H9 (cell line): ENCODE measurements at regions not wholly inside any gene's neighbourhood (a gene's known extent, or its start where the extent isn't known, plus 50 kb on each side); places are given as distances from the start of the nearest gene placed in this dataset.

Source experiments
- DNase-seq: peaks from one replicate; pipeline ENCODE4 v3.0.0-alpha.2; 2017
- H2AFZ ChIP-seq: one replicate; pipeline ENCODE4 v1.6.1; 2013; ENCODE audit warnings: mild to moderate bottlenecking, low read length, control low read depth, moderate library complexity
- H2AK5ac ChIP-seq: 2 replicates; pipeline ENCODE4 v1.6.1; 2013; ENCODE audit warnings: low read length, control low read depth, mixed read lengths; ENCODE audit not compliant: insufficient read length
- H2BK120ac ChIP-seq: one replicate; pipeline ENCODE4 v1.6.1; 2013; ENCODE audit warnings: low read depth, mild to moderate bottlenecking, low read length, control low read depth, inconsistent platforms; ENCODE audit not compliant: poor library complexity, severe bottlenecking
- H2BK12ac ChIP-seq: 2 replicates; pipeline ENCODE4 v1.6.1; 2013; ENCODE audit warnings: low read length, control low read depth, mixed read lengths, low read depth; ENCODE audit not compliant: insufficient read length
- H2BK15ac ChIP-seq: 2 replicates; pipeline ENCODE4 v1.6.1; 2013; ENCODE audit warnings: low read depth, low read length, control low read depth
- H2BK20ac ChIP-seq: one replicate; pipeline ENCODE4 v1.6.1; 2013; ENCODE audit warnings: low read depth, mild to moderate bottlenecking, low read length, control low read depth, inconsistent platforms; ENCODE audit not compliant: poor library complexity, severe bottlenecking
- H2BK5ac ChIP-seq: 2 replicates; pipeline ENCODE4 v1.6.1; 2013; ENCODE audit warnings: low read length, control low read depth, mixed read lengths; ENCODE audit not compliant: insufficient read length
- H3K14ac ChIP-seq: 2 replicates; pipeline ENCODE4 v1.6.1; 2013; ENCODE audit warnings: low read length, control low read depth; ENCODE audit not compliant: insufficient read depth
- H3K18ac ChIP-seq: 2 replicates; pipeline ENCODE4 v1.6.1; 2013; ENCODE audit warnings: low read depth, mild to moderate bottlenecking, mixed read lengths, low read length, control low read depth; ENCODE audit not compliant: insufficient read length
- H3K23ac ChIP-seq: 2 replicates; pipeline ENCODE4 v1.6.1; 2013; ENCODE audit warnings: low read length, control low read depth, mixed read lengths, low read depth; ENCODE audit not compliant: insufficient read length
- H3K23me2 ChIP-seq: 2 replicates; pipeline ENCODE4 v1.6.1; 2013; ENCODE audit warnings: low read depth, mild to moderate bottlenecking, mixed read lengths, low read length, control low read depth; ENCODE audit not compliant: insufficient read length, poor library complexity, severe bottlenecking
- H3K27ac ChIP-seq: 2 replicates; pipeline ENCODE4 v1.5.1; 2013; ENCODE audit warnings: low read length, control low read depth, mixed read lengths, low read depth; ENCODE audit not compliant: insufficient read length
- H3K27me3 ChIP-seq: 2 replicates; pipeline ENCODE4 v1.6.1; 2013; ENCODE audit warnings: low read length, control low read depth, inconsistent platforms; ENCODE audit not compliant: insufficient read depth
- H3K4ac ChIP-seq: 2 replicates; pipeline ENCODE4 v1.6.1; 2013; ENCODE audit warnings: low read depth, mild to moderate bottlenecking, control low read depth, inconsistent platforms, low read length, moderate library complexity
- H3K4me1 ChIP-seq: 2 replicates; pipeline ENCODE4 v1.6.1; 2013; ENCODE audit warnings: low read length, control low read depth, inconsistent platforms; ENCODE audit not compliant: insufficient read depth
- H3K4me2 ChIP-seq: 2 replicates; pipeline ENCODE4 v1.6.1; 2013; ENCODE audit warnings: low read length, control low read depth, mixed read lengths; ENCODE audit not compliant: insufficient read length, insufficient read depth
- H3K56ac ChIP-seq: 2 replicates; pipeline ENCODE4 v1.6.1; 2013; ENCODE audit warnings: low read depth, mild to moderate bottlenecking, mixed read lengths, low read length, control low read depth; ENCODE audit not compliant: insufficient read length
- H3K79me1 ChIP-seq: 2 replicates; pipeline ENCODE4 v1.6.1; 2013; ENCODE audit warnings: low read depth, mild to moderate bottlenecking, moderate library complexity, low read length, control low read depth, inconsistent platforms; ENCODE audit not compliant: insufficient read depth, poor library complexity, severe bottlenecking
- H3K79me2 ChIP-seq: 2 replicates; pipeline ENCODE4 v1.6.1; 2013; ENCODE audit warnings: low read length, control low read depth, inconsistent platforms; ENCODE audit not compliant: insufficient read depth
- H3K9ac ChIP-seq: 2 replicates; pipeline ENCODE4 v1.6.1; 2013; ENCODE audit warnings: low read length, control low read depth, mixed read lengths; ENCODE audit not compliant: insufficient read length; ENCODE audit errors: extremely low read depth
- H3K9me3 ChIP-seq: one replicate; pipeline ENCODE4 v1.6.1; 2013; ENCODE audit warnings: low read depth, low read length, inconsistent platforms; ENCODE audit not compliant: control insufficient read depth
- H3T11ph ChIP-seq: one replicate; pipeline ENCODE4 v1.6.1; 2013; ENCODE audit warnings: mild to moderate bottlenecking, low read length, control low read depth, inconsistent platforms
- H4K20me1 ChIP-seq: one replicate; pipeline ENCODE4 v1.6.1; 2013; ENCODE audit not compliant: control insufficient read depth, insufficient read length, insufficient read depth
- H4K5ac ChIP-seq: 2 replicates; pipeline ENCODE4 v1.6.1; 2013; ENCODE audit warnings: low read depth, mild to moderate bottlenecking, mixed read lengths, low read length, control low read depth; ENCODE audit not compliant: insufficient read length
- H4K8ac ChIP-seq: replicated peaks from 2 replicates; pipeline ENCODE4 v1.6.1; 2013; ENCODE audit warnings: low read length, control low read depth, mixed read lengths, low read depth; ENCODE audit not compliant: insufficient read length
- H4K91ac ChIP-seq: 2 replicates; pipeline ENCODE4 v1.6.1; 2013; ENCODE audit warnings: low read depth, mild to moderate bottlenecking, moderate library complexity, mixed read lengths, low read length, control low read depth; ENCODE audit not compliant: insufficient read length
- H3K27ac Mint-ChIP-seq, 3 experiments: 2 replicates in 2 of 3; 3 replicates in 1 of 3; pipeline ENCODE4 v1.8.0; 2020 to 2021; ENCODE audit warnings: mixed read lengths in 3 of 3, mild to moderate bottlenecking in 1 of 3, moderate library complexity in 1 of 3
- H3K27me3 Mint-ChIP-seq: 2 replicates; pipeline ENCODE4 v1.8.0; 2021; ENCODE audit warnings: low read depth, mild to moderate bottlenecking, moderate library complexity, mixed read lengths
- H3K36me3 Mint-ChIP-seq, 3 experiments: 2 replicates in 2 of 3; 3 replicates in 1 of 3; pipeline ENCODE4 v1.8.0; 2020 to 2021; ENCODE audit warnings: low read depth in 3 of 3, mixed read lengths in 3 of 3; ENCODE audit not compliant: insufficient read depth in 1 of 3
- H3K4me1 Mint-ChIP-seq, 2 experiments: 2 replicates each; pipeline ENCODE4 v1.8.0; 2020; ENCODE audit warnings: mixed read lengths in 2 of 2
- H3K4me3 Mint-ChIP-seq, 2 experiments: 2 replicates in 1 of 2; 3 replicates in 1 of 2; pipeline ENCODE4 v1.8.0; 2020 to 2021; ENCODE audit warnings: mild to moderate bottlenecking in 2 of 2, mixed read lengths in 2 of 2, moderate library complexity in 1 of 2
- H3K9me3 Mint-ChIP-seq, 2 experiments: 2 replicates in 1 of 2; 3 replicates in 1 of 2; pipeline ENCODE4 v1.8.0; 2020; ENCODE audit warnings: mild to moderate bottlenecking in 2 of 2, mixed read lengths in 2 of 2, moderate library complexity in 1 of 2
- WGBS: extraction: QIAGEN DNeasy Blood & Tissue Kit; methylation state at CpG from one replicate; pipeline ENCODE4 v1.1.7; 2013; ENCODE audit warnings: missing lambda C conversion rate, low lambda C conversion rate, mixed read lengths; ENCODE audit not compliant: insufficient read length; ENCODE audit errors: extremely low coverage; 5-methylcytosine and 5-hydroxymethylcytosine counted together
- TF ChIP-seq, protein P1 (sequence below): fragments of 200-600 bp; sonication (generic); conservative IDR thresholded peaks from 3 replicates; pipeline ENCODE4 v1.8.0; 2021; ENCODE audit warnings: antibody characterized with exemption, mild to moderate bottlenecking

DNA sequence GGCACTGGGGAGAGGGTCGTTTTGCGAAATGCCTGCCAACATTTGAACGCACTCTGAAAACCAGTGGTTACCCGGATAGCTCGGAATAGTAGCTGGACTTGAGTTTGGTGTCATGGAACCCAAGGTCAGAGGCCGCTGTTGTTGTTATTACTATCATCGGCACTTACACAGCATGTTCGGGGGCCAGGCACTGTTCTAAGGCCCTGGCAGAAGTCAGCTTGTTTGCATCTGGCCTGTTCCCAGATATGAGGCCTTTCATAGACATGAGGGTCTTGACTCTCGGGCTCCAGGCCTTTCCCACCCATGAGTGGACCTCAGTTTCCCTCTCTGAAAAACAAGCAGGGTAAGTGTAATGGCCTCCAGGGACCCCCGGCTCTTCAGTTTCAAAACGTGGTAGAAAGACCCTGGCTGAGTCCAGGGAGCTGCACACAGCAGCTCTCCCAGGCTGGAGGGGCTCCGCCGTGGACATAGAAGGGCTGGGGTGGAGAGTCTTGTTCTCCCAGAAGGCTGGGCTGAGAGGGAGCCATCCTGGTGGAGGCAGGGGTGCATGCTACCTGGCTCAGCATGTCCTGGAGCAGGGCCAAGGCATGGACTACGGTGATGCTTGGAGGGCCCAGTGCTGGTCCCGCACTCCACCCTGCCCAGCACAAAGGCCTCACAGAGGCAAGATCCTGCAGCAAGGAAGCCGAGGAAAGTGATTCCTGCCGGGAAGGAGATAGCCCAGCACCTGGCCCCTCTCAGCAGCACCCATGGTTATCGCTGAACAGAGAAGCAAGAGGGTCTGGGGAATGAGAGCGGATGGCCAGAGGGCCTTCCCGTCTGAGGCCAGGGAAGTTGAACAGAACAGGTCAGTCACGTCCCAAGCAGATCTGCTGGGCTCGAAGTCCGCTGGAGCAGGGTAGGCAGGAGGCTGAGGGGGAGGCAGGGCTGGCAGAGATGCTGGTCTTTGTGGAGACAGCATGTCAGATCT, 63.5 kb upstream of the C14orf180 start:
- H4K91ac ChIP-seq, result no peak overlapping the region
- H2BK5ac ChIP-seq, result no peak overlapping the region
- Mint-ChIP-seq H3K36me3 (peaks cover 3 to 5% (median 5%) of the 10 kb centered on the region in 3 experiments; a peak in 6 of 7 replicates), H3K27ac (no peak overlapping the region), H3K4me1 (no peaks in the 10 kb centered on the region), H3K27me3 (peaks cover 10% of the 10 kb centered on the region), H3K9me3 (peaks cover 15 to 18% of the 10 kb centered on the region in 2 experiments), H3K4me3 (no peak overlapping the region)
- H2BK20ac ChIP-seq, result no peak overlapping the region
- H3K56ac ChIP-seq, result no peak overlapping the region
- H3K4me1 ChIP-seq, result no peaks in the 10 kb centered on the region
- no peaks in the 10 kb centered on the region for H3K9me3 ChIP-seq
- H3K27me3 ChIP-seq, result no peaks in the 10 kb centered on the region
- no CpG with 5 or more reads among the region's 23 CpGs for WGBS
- no peak overlapping the region for H3K23ac ChIP-seq
- no peak overlapping the region for H4K5ac ChIP-seq
- H3K18ac ChIP-seq, result no peak overlapping the region
- H3T11ph ChIP-seq, result no peak overlapping the region
- no peak overlapping the region for H2AFZ ChIP-seq
- H3K27ac ChIP-seq, result no peak overlapping the region
- H4K8ac ChIP-seq, result no peak overlapping the region
- no peak overlapping the region for H3K4ac ChIP-seq
- no peaks in the 10 kb centered on the region for H4K20me1 ChIP-seq
- no peaks in the 10 kb centered on the region for H3K79me1 ChIP-seq
- H2AK5ac ChIP-seq, result no peak overlapping the region
- TF ChIP-seq, protein P1, sequence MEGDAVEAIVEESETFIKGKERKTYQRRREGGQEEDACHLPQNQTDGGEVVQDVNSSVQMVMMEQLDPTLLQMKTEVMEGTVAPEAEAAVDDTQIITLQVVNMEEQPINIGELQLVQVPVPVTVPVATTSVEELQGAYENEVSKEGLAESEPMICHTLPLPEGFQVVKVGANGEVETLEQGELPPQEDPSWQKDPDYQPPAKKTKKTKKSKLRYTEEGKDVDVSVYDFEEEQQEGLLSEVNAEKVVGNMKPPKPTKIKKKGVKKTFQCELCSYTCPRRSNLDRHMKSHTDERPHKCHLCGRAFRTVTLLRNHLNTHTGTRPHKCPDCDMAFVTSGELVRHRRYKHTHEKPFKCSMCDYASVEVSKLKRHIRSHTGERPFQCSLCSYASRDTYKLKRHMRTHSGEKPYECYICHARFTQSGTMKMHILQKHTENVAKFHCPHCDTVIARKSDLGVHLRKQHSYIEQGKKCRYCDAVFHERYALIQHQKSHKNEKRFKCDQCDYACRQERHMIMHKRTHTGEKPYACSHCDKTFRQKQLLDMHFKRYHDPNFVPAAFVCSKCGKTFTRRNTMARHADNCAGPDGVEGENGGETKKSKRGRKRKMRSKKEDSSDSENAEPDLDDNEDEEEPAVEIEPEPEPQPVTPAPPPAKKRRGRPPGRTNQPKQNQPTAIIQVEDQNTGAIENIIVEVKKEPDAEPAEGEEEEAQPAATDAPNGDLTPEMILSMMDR, result no peak
- H3K23me2 ChIP-seq, result no peaks in the 10 kb centered on the region
- no peak for DNase-seq
- no peak overlapping the region for H2BK120ac ChIP-seq
- no peak overlapping the region for H3K4me2 ChIP-seq
- no peak overlapping the region for H3K9ac ChIP-seq
- H2BK15ac ChIP-seq, result no peak overlapping the region
- no peaks in the 10 kb centered on the region for H3K79me2 ChIP-seq
- H2BK12ac ChIP-seq, result no peak overlapping the region
- no peak overlapping the region for H3K14ac ChIP-seq
